ENCODE measurements at regions not wholly inside any gene's neighbourhood (a gene's known extent, or its start where the extent isn't known, plus 50 kb on each side); places are given as distances from the start of the nearest gene placed in this dataset.

GRCh38 chr13:73792796-73793195 lies 341.4 kb downstream of the KLF12 start:
- Histone ChIP-seq H3K36me3 (ENCODE audit: control insufficient read depth, insufficient read depth, low read length) (no peaks in the 10 kb centered on the region), H3K4me3 (ENCODE audit: low read depth, low read length) (no peak overlapping the region), H3K27me3 (ENCODE audit: control insufficient read depth, insufficient read depth, low read length) (no peaks in the 10 kb centered on the region)
- DNase-seq (ENCODE audit: low read depth) (no peak), FAIRE-seq (no peak)
- TF ChIP-seq CTCF (IDR thresholded peaks at IDR 0.05; ENCODE audit: insufficient read depth, low read length, severe bottlenecking), result no peak

DNA sequence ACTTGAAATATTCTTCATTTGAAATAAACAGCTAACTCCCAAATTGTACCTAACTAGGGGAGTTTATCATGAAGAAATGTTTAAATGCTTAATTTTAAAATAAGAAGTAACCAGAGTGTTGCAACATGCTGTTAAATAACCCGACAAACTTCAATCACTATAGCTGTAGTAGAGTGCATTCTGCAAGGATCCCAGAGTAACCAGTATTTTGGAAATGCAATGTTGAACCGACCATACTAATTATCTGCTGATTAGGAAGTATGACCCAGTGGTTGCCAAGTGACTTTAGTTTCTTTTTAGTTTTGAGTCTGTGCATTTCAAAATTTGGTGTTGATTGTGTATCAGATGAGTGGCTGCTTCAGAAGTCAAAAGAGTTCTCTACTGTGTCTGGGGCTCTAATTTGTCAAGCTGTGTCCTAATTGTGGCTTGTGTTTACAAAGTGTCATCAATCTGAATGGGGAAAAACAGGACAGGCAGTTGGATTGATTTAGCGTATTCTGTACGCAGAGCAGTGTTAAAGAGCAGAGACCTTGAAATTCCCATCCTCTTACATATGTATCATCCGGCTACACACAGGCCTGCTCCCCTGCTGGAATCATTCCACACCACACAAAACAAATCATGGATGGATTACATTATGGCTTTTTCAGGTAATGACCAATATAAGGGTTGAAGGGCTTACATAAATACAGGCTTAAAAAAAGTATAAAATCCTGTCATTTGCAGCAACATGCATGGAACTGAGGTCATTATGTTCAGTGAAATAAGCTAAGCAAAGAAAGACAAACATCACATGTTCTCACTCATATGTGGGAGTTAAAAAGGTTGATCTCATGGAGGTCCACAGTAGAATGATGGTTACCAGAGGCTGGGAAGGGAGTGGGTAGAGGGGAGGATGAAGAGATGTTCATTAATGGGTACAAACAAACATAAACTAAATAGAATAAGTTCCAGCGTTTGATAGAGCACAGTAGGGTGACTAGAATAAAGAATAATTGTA lies 351.5 kb downstream of the KLF12 start:
- H3K27me3 ChIP-seq (ENCODE audit: control insufficient read depth, insufficient read depth, low read length), result no peaks in the 10 kb centered on the region
- FAIRE-seq (no peak), DNase-seq (ENCODE audit: low read depth) (no peak)
- H3K36me3 ChIP-seq (ENCODE audit: control insufficient read depth, insufficient read depth, low read length), result no peaks in the 10 kb centered on the region
- no peak overlapping the region for H3K4me3 ChIP-seq (ENCODE audit: low read depth, low read length)
- no peak for TF ChIP-seq CTCF (IDR thresholded peaks at IDR 0.05; ENCODE audit: insufficient read depth, low read length, severe bottlenecking)

GRCh38 chr13:73781384-73781783 lies 352.8 kb downstream of the KLF12 start:
- no peaks in the 10 kb centered on the region for H3K27me3 ChIP-seq (ENCODE audit: control insufficient read depth, insufficient read depth, low read length)
- DNase-seq (ENCODE audit: low read depth) (no peak), FAIRE-seq (no peak)
- TF ChIP-seq CTCF (IDR thresholded peaks at IDR 0.05; ENCODE audit: insufficient read depth, low read length, severe bottlenecking), result no peak
- no peaks in the 10 kb centered on the region for H3K36me3 ChIP-seq (ENCODE audit: control insufficient read depth, insufficient read depth, low read length)
- H3K4me3 ChIP-seq (ENCODE audit: low read depth, low read length), result no peak overlapping the region

GRCh38 chr13:73779881-73780280 lies 354.3 kb downstream of the KLF12 start:
- Histone ChIP-seq H3K27me3 (ENCODE audit: control insufficient read depth, insufficient read depth, low read length) (no peaks in the 10 kb centered on the region), H3K36me3 (ENCODE audit: control insufficient read depth, insufficient read depth, low read length) (no peaks in the 10 kb centered on the region), H3K4me3 (ENCODE audit: low read depth, low read length) (no peak overlapping the region)
- no peak for FAIRE-seq
- DNase-seq (ENCODE audit: low read depth), result no peak
- TF ChIP-seq CTCF (IDR thresholded peaks at IDR 0.05; ENCODE audit: insufficient read depth, low read length, severe bottlenecking), result no peak

DNA sequence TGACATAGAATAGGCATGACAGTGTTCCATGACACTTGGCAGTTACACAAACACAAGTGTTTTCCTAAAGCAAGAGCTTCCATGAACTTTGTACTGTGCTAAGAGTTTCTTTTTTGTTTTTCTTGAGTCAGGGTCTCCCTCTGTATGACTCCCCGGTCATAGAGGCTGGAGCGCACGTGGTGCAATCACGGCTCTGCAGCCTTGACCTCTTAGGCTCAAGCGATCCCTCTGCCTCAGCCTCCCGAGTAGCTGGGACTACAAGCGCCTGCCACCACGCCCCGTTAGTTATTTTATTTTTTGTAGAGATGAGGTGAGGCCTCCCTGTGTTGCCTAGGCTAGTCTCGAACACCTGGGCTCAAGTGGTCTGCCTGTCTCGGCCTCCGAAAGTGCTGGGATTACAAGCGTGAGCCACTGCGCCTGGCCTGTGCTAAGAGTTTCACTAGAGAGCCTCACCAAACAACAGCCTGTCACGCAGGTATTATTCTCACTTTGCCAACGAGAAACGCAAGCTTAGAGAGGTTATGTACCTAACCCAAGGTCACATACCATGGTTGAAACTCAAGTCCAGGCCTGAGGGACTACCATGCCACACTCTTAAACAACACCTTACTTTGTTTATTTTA lies 355.9 kb downstream of the KLF12 start:
- H3K4me3 ChIP-seq (ENCODE audit: low read depth, low read length), result no peak overlapping the region
- DNase-seq (ENCODE audit: low read depth) (peak; percentile 64), FAIRE-seq (no peak)
- TF ChIP-seq CTCF (IDR thresholded peaks at IDR 0.05; ENCODE audit: insufficient read depth, low read length, severe bottlenecking), result no peak
- H3K27me3 ChIP-seq (ENCODE audit: control insufficient read depth, insufficient read depth, low read length), result no peaks in the 10 kb centered on the region
- no peaks in the 10 kb centered on the region for H3K36me3 ChIP-seq (ENCODE audit: control insufficient read depth, insufficient read depth, low read length)
